ENCODE measurements at regions not wholly inside any gene's neighbourhood (a gene's known extent, or its start where the extent isn't known, plus 50 kb on each side); places are given as distances from the start of the nearest gene placed in this dataset.

DNA sequence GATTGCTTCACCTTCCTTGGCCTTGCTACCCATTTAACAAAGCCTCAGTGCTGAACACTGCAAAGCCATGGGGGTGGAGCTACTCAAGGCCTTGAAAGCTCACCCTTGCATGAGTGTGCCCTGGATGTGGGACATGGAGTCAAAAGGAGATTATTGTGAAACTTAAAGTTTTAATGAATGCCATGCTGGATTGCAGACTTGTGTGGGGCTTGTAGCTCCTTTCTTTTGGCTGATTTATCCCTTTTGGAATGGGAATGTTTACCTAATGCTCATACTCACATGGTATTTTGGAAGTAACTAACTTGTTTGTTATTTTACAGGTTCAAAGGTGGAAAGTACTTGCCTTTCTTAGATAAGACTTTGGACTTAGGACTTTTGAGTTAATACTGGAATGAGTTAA, 538.5 kb upstream of the NECTIN3 start:
- H3K4me1 Mint-ChIP-seq = peaks cover 2% of the 10 kb centered on the region
- Histone ChIP-seq H3K4me1 (ENCODE audit: control insufficient read depth, insufficient read depth, low read length) (peaks cover 2% of the 10 kb centered on the region), H3K27ac (ENCODE audit: low read depth, low read length) (no peak overlapping the region), H3K4me3 (ENCODE audit: low read length) (no peak overlapping the region), H3K9me3 (ENCODE audit: control insufficient read depth, low read length) (no peaks in the 10 kb centered on the region), H3K27me3 (ENCODE audit: control insufficient read depth, insufficient read depth, low read length, poor library complexity, severe bottlenecking) (no peaks in the 10 kb centered on the region), H3K36me3 (ENCODE audit: control insufficient read depth, insufficient read depth, low read length) (no peaks in the 10 kb centered on the region), H3K9ac (ENCODE audit: extremely low read depth, low read length, poor library complexity, severe bottlenecking) (no peak overlapping the region)
- peaks cover 5% of the 10 kb centered on the region for H3K9me3 Mint-ChIP-seq
- H3K27ac Mint-ChIP-seq = no peak overlapping the region
- TF ChIP-seq, protein P1, sequence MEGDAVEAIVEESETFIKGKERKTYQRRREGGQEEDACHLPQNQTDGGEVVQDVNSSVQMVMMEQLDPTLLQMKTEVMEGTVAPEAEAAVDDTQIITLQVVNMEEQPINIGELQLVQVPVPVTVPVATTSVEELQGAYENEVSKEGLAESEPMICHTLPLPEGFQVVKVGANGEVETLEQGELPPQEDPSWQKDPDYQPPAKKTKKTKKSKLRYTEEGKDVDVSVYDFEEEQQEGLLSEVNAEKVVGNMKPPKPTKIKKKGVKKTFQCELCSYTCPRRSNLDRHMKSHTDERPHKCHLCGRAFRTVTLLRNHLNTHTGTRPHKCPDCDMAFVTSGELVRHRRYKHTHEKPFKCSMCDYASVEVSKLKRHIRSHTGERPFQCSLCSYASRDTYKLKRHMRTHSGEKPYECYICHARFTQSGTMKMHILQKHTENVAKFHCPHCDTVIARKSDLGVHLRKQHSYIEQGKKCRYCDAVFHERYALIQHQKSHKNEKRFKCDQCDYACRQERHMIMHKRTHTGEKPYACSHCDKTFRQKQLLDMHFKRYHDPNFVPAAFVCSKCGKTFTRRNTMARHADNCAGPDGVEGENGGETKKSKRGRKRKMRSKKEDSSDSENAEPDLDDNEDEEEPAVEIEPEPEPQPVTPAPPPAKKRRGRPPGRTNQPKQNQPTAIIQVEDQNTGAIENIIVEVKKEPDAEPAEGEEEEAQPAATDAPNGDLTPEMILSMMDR (conservative IDR thresholded peaks at IDR 0.05) = no peak
- H3K27me3 Mint-ChIP-seq (ENCODE audit: insufficient read depth) = no peaks in the 10 kb centered on the region
- no peaks in the 10 kb centered on the region for H3K36me3 Mint-ChIP-seq (ENCODE audit: low read depth)
- DNase-seq = no peak
- H3K4me3 Mint-ChIP-seq = no peak overlapping the region

DNA sequence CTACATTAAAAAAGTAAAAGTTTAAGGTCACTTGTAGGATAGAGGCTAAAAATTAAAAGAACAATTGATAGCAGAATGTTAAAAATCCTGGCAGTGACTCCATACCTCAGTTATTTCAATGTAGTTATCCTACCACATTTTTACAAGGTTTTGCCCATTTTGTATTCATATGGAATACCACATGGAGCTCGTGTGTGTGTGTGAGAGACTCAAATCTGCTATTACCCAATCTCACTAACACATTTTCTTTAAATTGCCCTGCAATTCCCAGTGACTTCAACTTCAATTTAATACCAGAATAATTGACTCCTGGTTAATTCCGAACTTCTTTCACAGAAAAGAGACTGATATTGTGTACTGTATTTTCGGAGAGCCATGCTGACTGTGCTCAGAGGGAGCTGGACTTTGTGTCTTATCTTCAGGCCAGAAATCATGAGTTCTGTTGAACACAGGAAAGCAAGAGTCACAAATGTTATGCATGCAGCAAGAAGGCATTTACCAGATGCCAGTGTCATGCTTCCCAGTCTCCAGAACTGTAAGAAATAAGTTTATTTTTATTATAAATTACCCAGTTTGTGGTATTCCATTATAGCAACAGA, 529.0 kb upstream of the NECTIN3 start:
- H3K27ac Mint-ChIP-seq = no peak overlapping the region
- Histone ChIP-seq H3K27me3 (ENCODE audit: control insufficient read depth, insufficient read depth, low read length, poor library complexity, severe bottlenecking) (no peaks in the 10 kb centered on the region), H3K4me1 (ENCODE audit: control insufficient read depth, insufficient read depth, low read length) (peaks cover 8% of the 10 kb centered on the region), H3K9ac (ENCODE audit: extremely low read depth, low read length, poor library complexity, severe bottlenecking) (no peak overlapping the region), H3K9me3 (ENCODE audit: control insufficient read depth, low read length) (no peaks in the 10 kb centered on the region), H3K27ac (ENCODE audit: low read depth, low read length) (no peak overlapping the region), H3K4me3 (ENCODE audit: low read length) (no peak overlapping the region), H3K36me3 (ENCODE audit: control insufficient read depth, insufficient read depth, low read length) (no peaks in the 10 kb centered on the region)
- WGBS, 2 experiments (ENCODE audit: insufficient coverage in 1 of 2, insufficient read length in 1 of 2) = 73 to 88% methylated on average over 3 of the region's 3 CpGs
- no peaks in the 10 kb centered on the region for H3K27me3 Mint-ChIP-seq (ENCODE audit: insufficient read depth)
- H3K4me1 Mint-ChIP-seq = peaks cover 13% of the 10 kb centered on the region
- H3K36me3 Mint-ChIP-seq (ENCODE audit: low read depth) = no peaks in the 10 kb centered on the region
- TF ChIP-seq, protein P1 (conservative IDR thresholded peaks at IDR 0.05) = no peak
- no peak overlapping the region for H3K4me3 Mint-ChIP-seq
- DNase-seq = no peak
- H3K9me3 Mint-ChIP-seq = no peaks in the 10 kb centered on the region

DNA sequence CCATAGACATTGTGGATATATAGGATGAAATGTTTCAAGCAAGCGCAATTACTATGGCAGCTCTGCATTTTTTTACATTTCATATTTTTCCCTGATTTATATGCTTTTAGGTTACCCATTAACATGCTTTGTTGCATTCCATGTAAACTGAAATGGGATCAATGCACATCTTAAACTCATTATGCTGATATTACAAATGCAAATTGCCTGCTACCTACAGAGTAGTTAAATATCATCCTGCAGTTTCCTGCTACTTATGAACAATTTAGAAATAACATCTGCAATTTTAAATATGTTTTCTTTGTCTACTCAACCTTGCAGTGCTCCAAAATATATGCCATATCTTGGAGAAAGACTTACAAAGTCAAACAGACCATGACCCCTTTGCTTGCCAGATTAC, 526.9 kb upstream of the NECTIN3 start:
- peaks cover 6% of the 10 kb centered on the region for H3K4me1 ChIP-seq (ENCODE audit: control insufficient read depth, insufficient read depth, low read length)
- no peak overlapping the region for H3K27ac Mint-ChIP-seq
- 100% methylated on average over 1 of the region's 1 CpG; no CpG with 5 or more reads in 1 of the 2 experiments for WGBS, 2 experiments (ENCODE audit: insufficient coverage in 1 of 2, insufficient read length in 1 of 2)
- no peak overlapping the region for H3K9ac ChIP-seq (ENCODE audit: extremely low read depth, low read length, poor library complexity, severe bottlenecking)
- no peaks in the 10 kb centered on the region for H3K36me3 ChIP-seq (ENCODE audit: control insufficient read depth, insufficient read depth, low read length)
- H3K27me3 ChIP-seq (ENCODE audit: control insufficient read depth, insufficient read depth, low read length, poor library complexity, severe bottlenecking) = no peaks in the 10 kb centered on the region
- no peak overlapping the region for H3K4me3 Mint-ChIP-seq
- no peaks in the 10 kb centered on the region for H3K27me3 Mint-ChIP-seq (ENCODE audit: insufficient read depth)
- no peak overlapping the region for H3K27ac ChIP-seq (ENCODE audit: low read depth, low read length)
- no peaks in the 10 kb centered on the region for H3K36me3 Mint-ChIP-seq (ENCODE audit: low read depth)
- peaks cover 14% of the 10 kb centered on the region for H3K4me1 Mint-ChIP-seq
- no peak overlapping the region for H3K4me3 ChIP-seq (ENCODE audit: low read length)
- DNase-seq = no peak
- H3K9me3 ChIP-seq (ENCODE audit: control insufficient read depth, low read length) = no peaks in the 10 kb centered on the region
- TF ChIP-seq, protein P1 (conservative IDR thresholded peaks at IDR 0.05) = no peak
- H3K9me3 Mint-ChIP-seq = no peaks in the 10 kb centered on the region

Measured in endodermal cell (in vitro differentiated cells).